ENCODE measurements at regions not wholly inside any gene's neighbourhood (a gene's known extent, or its start where the extent isn't known, plus 50 kb on each side); places are given as distances from the start of the nearest gene placed in this dataset.
"Not testable (repeated sequence)": the region's sequence is repeated elsewhere in the genome, so short reads cannot be mapped to it uniquely, and the experiment has no call there.

- Mint-ChIP-seq H3K9me3 (no peaks in the 10 kb centered on the region), H3K27ac (no peak overlapping the region), H3K4me1 (ENCODE audit: low read depth) (no peaks in the 10 kb centered on the region), H3K4me3 (no peak overlapping the region), H3K27me3 (no peaks in the 10 kb centered on the region), H3K36me3 (ENCODE audit: low read depth) (no peaks in the 10 kb centered on the region)
- intact Hi-C loops (cut with micrococcal nuclease) = no loop called here
These were observed 300.2 kb upstream of the PRKD1 start for GRCh38 chr14:30227876-30228275.

GRCh38 chr14:30230719-30231118 is 303.1 kb upstream of the PRKD1 start:
- Mint-ChIP-seq H3K9me3 (no peaks in the 10 kb centered on the region), H3K27ac (no peak overlapping the region), H3K27me3 (no peaks in the 10 kb centered on the region), H3K4me3 (no peak overlapping the region), H3K36me3 (ENCODE audit: low read depth) (no peaks in the 10 kb centered on the region), H3K4me1 (ENCODE audit: low read depth) (no peaks in the 10 kb centered on the region)
- intact Hi-C loops (cut with micrococcal nuclease) = no loop called here

- Mint-ChIP-seq H3K27ac (no peak overlapping the region), H3K4me3 (no peak overlapping the region), H3K9me3 (no peaks in the 10 kb centered on the region), H3K4me1 (ENCODE audit: low read depth) (no peaks in the 10 kb centered on the region), H3K27me3 (no peaks in the 10 kb centered on the region), H3K36me3 (ENCODE audit: low read depth) (no peaks in the 10 kb centered on the region)
- intact Hi-C loops (cut with micrococcal nuclease) = no loop called here
These were observed 307.3 kb upstream of the PRKD1 start for GRCh38 chr14:30234966-30235365.

- intact Hi-C loops (cut with micrococcal nuclease) = no loop called here
- Mint-ChIP-seq H3K4me3 (no peak overlapping the region), H3K36me3 (ENCODE audit: low read depth) (no peaks in the 10 kb centered on the region), H3K9me3 (no peaks in the 10 kb centered on the region), H3K27ac (no peak overlapping the region), H3K27me3 (no peaks in the 10 kb centered on the region), H3K4me1 (ENCODE audit: low read depth) (no peaks in the 10 kb centered on the region)
These were observed 307.8 kb upstream of the PRKD1 start for GRCh38 chr14:30235485-30235884.

GRCh38 chr14:30238936-30239335 is 311.3 kb upstream of the PRKD1 start:
- Mint-ChIP-seq H3K4me3 (no peak overlapping the region), H3K27me3 (no peaks in the 10 kb centered on the region), H3K9me3 (no peaks in the 10 kb centered on the region), H3K27ac (no peak overlapping the region), H3K4me1 (ENCODE audit: low read depth) (no peaks in the 10 kb centered on the region), H3K36me3 (ENCODE audit: low read depth) (no peaks in the 10 kb centered on the region)
- intact Hi-C loops (cut with micrococcal nuclease) = no loop called here

- H3K27ac Mint-ChIP-seq = no peak overlapping the region
- no peaks in the 10 kb centered on the region for H3K27me3 Mint-ChIP-seq
- H3K4me3 Mint-ChIP-seq = no peak overlapping the region
- H3K36me3 Mint-ChIP-seq (ENCODE audit: low read depth) = no peaks in the 10 kb centered on the region
- no peaks in the 10 kb centered on the region for H3K9me3 Mint-ChIP-seq
- H3K4me1 Mint-ChIP-seq (ENCODE audit: low read depth) = no peaks in the 10 kb centered on the region
- intact Hi-C loops (cut with micrococcal nuclease) = no loop called here
These were observed 312.4 kb upstream of the PRKD1 start for GRCh38 chr14:30240018-30240417.

GRCh38 chr14:30240685-30241084 is 313.0 kb upstream of the PRKD1 start:
- no peak overlapping the region for H3K4me3 Mint-ChIP-seq
- intact Hi-C loops (cut with micrococcal nuclease) = no loop called here

GRCh38 chr14:30242744-30243143 is 315.1 kb upstream of the PRKD1 start:
- H3K27ac Mint-ChIP-seq = no peak overlapping the region
- H3K9me3 Mint-ChIP-seq = no peaks in the 10 kb centered on the region
- no peaks in the 10 kb centered on the region for H3K4me1 Mint-ChIP-seq (ENCODE audit: low read depth)
- H3K36me3 Mint-ChIP-seq (ENCODE audit: low read depth) = no peaks in the 10 kb centered on the region
- intact Hi-C loops (cut with micrococcal nuclease) = no loop called here
- no peak overlapping the region for H3K4me3 Mint-ChIP-seq
- H3K27me3 Mint-ChIP-seq = no peaks in the 10 kb centered on the region

More at GRCh38 chr14:30240685-30241084, 313.0 kb upstream of the PRKD1 start:
- no peaks in the 10 kb centered on the region for H3K27me3 Mint-ChIP-seq
- H3K27ac Mint-ChIP-seq = no peak overlapping the region
- no peaks in the 10 kb centered on the region for H3K9me3 Mint-ChIP-seq
- H3K4me1 Mint-ChIP-seq (ENCODE audit: low read depth) = no peaks in the 10 kb centered on the region
- H3K36me3 Mint-ChIP-seq (ENCODE audit: low read depth) = no peaks in the 10 kb centered on the region

GRCh38 chr14:30243207-30243606 is 315.6 kb upstream of the PRKD1 start:
- no peaks in the 10 kb centered on the region for H3K27me3 Mint-ChIP-seq
- no peak overlapping the region for H3K4me3 Mint-ChIP-seq
- no peaks in the 10 kb centered on the region for H3K36me3 Mint-ChIP-seq (ENCODE audit: low read depth)
- intact Hi-C loops (cut with micrococcal nuclease) = no loop called here
- H3K9me3 Mint-ChIP-seq = no peaks in the 10 kb centered on the region
- no peaks in the 10 kb centered on the region for H3K4me1 Mint-ChIP-seq (ENCODE audit: low read depth)
- no peak overlapping the region for H3K27ac Mint-ChIP-seq

GRCh38 chr14:30243805-30244204 is 315.2 kb upstream of the G2E3 start:
- H3K36me3 Mint-ChIP-seq (ENCODE audit: low read depth) = no peaks in the 10 kb centered on the region
- no peaks in the 10 kb centered on the region for H3K27me3 Mint-ChIP-seq
- intact Hi-C loops (cut with micrococcal nuclease) = no loop called here
- H3K9me3 Mint-ChIP-seq = no peaks in the 10 kb centered on the region
- no peak overlapping the region for H3K4me3 Mint-ChIP-seq
- H3K27ac Mint-ChIP-seq = no peak overlapping the region
- H3K4me1 Mint-ChIP-seq (ENCODE audit: low read depth) = no peaks in the 10 kb centered on the region

- H3K4me1 Mint-ChIP-seq (ENCODE audit: low read depth); H3K36me3 Mint-ChIP-seq (ENCODE audit: low read depth); H3K9me3 Mint-ChIP-seq; H3K4me3 Mint-ChIP-seq; intact Hi-C loops (cut with micrococcal nuclease); H3K27ac Mint-ChIP-seq; H3K27me3 Mint-ChIP-seq: not testable (repeated sequence)
These were observed 314.6 kb upstream of the G2E3 start for GRCh38 chr14:30244348-30244747.

- intact Hi-C loops (cut with micrococcal nuclease) = no loop called here
- Mint-ChIP-seq H3K27me3 (no peaks in the 10 kb centered on the region), H3K4me3 (no peak overlapping the region)
These were observed 307.9 kb upstream of the G2E3 start for GRCh38 chr14:30251017-30251416.

GRCh38 chr14:30251557-30252100 is 307.3 kb upstream of the G2E3 start:
- H3K4me3 Mint-ChIP-seq = no peak overlapping the region
- H3K27me3 Mint-ChIP-seq = no peaks in the 10 kb centered on the region
- H3K27ac Mint-ChIP-seq = no peak overlapping the region
- H3K4me1 Mint-ChIP-seq (ENCODE audit: low read depth) = no peaks in the 10 kb centered on the region
- intact Hi-C loops (cut with micrococcal nuclease) = no loop called here
- no peaks in the 10 kb centered on the region for H3K9me3 Mint-ChIP-seq
- no peaks in the 10 kb centered on the region for H3K36me3 Mint-ChIP-seq (ENCODE audit: low read depth)

More at GRCh38 chr14:30251017-30251416, 307.9 kb upstream of the G2E3 start:
- H3K4me1 Mint-ChIP-seq (ENCODE audit: low read depth) = no peaks in the 10 kb centered on the region
- H3K36me3 Mint-ChIP-seq (ENCODE audit: low read depth) = no peaks in the 10 kb centered on the region
- H3K27ac Mint-ChIP-seq = no peak overlapping the region
- H3K9me3 Mint-ChIP-seq = no peaks in the 10 kb centered on the region

- H3K9me3 Mint-ChIP-seq = no peaks in the 10 kb centered on the region
- no peaks in the 10 kb centered on the region for H3K4me1 Mint-ChIP-seq (ENCODE audit: low read depth)
- H3K27ac Mint-ChIP-seq = no peak overlapping the region
- H3K27me3 Mint-ChIP-seq = no peaks in the 10 kb centered on the region
- no peaks in the 10 kb centered on the region for H3K36me3 Mint-ChIP-seq (ENCODE audit: low read depth)
- intact Hi-C loops (cut with micrococcal nuclease) = no loop called here
- H3K4me3 Mint-ChIP-seq = no peak overlapping the region
These were observed 306.8 kb upstream of the G2E3 start for GRCh38 chr14:30252151-30252550.

- no peak overlapping the region for H3K4me3 Mint-ChIP-seq
- no peaks in the 10 kb centered on the region for H3K4me1 Mint-ChIP-seq (ENCODE audit: low read depth)
- no peaks in the 10 kb centered on the region for H3K36me3 Mint-ChIP-seq (ENCODE audit: low read depth)
- no peaks in the 10 kb centered on the region for H3K9me3 Mint-ChIP-seq
- intact Hi-C loops (cut with micrococcal nuclease) = no loop called here
- no peaks in the 10 kb centered on the region for H3K27me3 Mint-ChIP-seq
- no peak overlapping the region for H3K27ac Mint-ChIP-seq
These were observed 305.9 kb upstream of the G2E3 start for GRCh38 chr14:30252783-30253674.

Data from dendritic cell treated with granulocyte-macrophage colony-stimulating factor and Interleukin-4, amounts not matched to agents 40 ng/mL and 50 ng/mL, for 4 days (primary cell).